Neural progenitor cell (in vitro differentiated cells): ENCODE measurements at regions not wholly inside any gene's neighbourhood (a gene's known extent, or its start where the extent isn't known, plus 50 kb on each side); places are given as distances from the start of the nearest gene placed in this dataset.

ENCODE experiments used
- CTCF ChIP-seq: fragments of 200-600 bp; sonication (generic); IDR thresholded peaks from 2 replicates; pipeline ENCODE4 v1.5.1; 2017; ENCODE audit warnings: antibody characterized with exemption, mild to moderate bottlenecking
- EZH2 ChIP-seq: fragments of 200-600 bp; sonication (generic); IDR thresholded peaks from 2 replicates; pipeline ENCODE4 v1.6.1; 2017; ENCODE audit warnings: antibody characterized with exemption, mild to moderate bottlenecking, moderate library complexity
- EZH2phosphoT487 ChIP-seq: fragments of 200-600 bp; sonication (generic); IDR thresholded peaks from 2 replicates; pipeline ENCODE4 v1.6.1; 2017; ENCODE audit warnings: antibody characterized with exemption

- TF ChIP-seq CTCF (no peak), EZH2phosphoT487 (no peak), EZH2 (no peak)
These were observed 108.1 kb upstream of the GJB6 start for GRCh38 chr13:20340136-20340758.
